Keratinocyte (primary cell): ENCODE measurements at regions not wholly inside any gene's neighbourhood (a gene's known extent, or its start where the extent isn't known, plus 50 kb on each side); places are given as distances from the start of the nearest gene placed in this dataset.

Experiments
- DNase-seq: peaks from one replicate; pipeline ENCODE4 v3.0.0-alpha.2; 2011; ENCODE audit warnings: low read depth, missing footprints, low spot score
- FAIRE-seq: peaks from 2 replicates; lab custom pipeline; 2011; peaks lifted over from hg19 to GRCh38; lab: Jason Lieb, UNC
- H2AFZ ChIP-seq: 2 replicates; pipeline ENCODE4 v1.6.0; 2012; ENCODE audit warnings: low read length, control low read depth, inconsistent platforms; ENCODE audit not compliant: control insufficient read depth
- H3K27ac ChIP-seq: 2 replicates; pipeline ENCODE4 v1.5.1; 2011; ENCODE audit warnings: low read length; ENCODE audit not compliant: control insufficient read depth, insufficient read depth
- H3K27me3 ChIP-seq: 3 replicates; pipeline ENCODE4 v1.6.0; 2011; ENCODE audit warnings: low read length; ENCODE audit not compliant: control insufficient read depth, insufficient read depth; ENCODE audit errors: extremely low read depth
- H3K36me3 ChIP-seq, 2 experiments: 2 replicates in 1 of 2; 3 replicates in 1 of 2; pipeline ENCODE4 v1.5.1; 2011; ENCODE audit warnings: low read length in 2 of 2, mild to moderate bottlenecking in 1 of 2; ENCODE audit not compliant: control insufficient read depth in 2 of 2, insufficient read depth in 2 of 2; ENCODE audit errors: extremely low read depth in 1 of 2
- H3K4me1 ChIP-seq: 3 replicates; pipeline ENCODE4 v1.5.1; 2011; ENCODE audit warnings: low read length; ENCODE audit not compliant: control insufficient read depth, insufficient read depth; ENCODE audit errors: extremely low read depth
- H3K4me2 ChIP-seq: 3 replicates; pipeline ENCODE4 v1.6.0; 2011; ENCODE audit warnings: low read depth, low read length; ENCODE audit not compliant: control insufficient read depth, insufficient read depth; ENCODE audit errors: extremely low read depth
- H3K4me3 ChIP-seq, 3 experiments: fragments of 200-600 bp in 1 of 3; sonication (generic) in 1 of 3; 2 replicates in 2 of 3; 3 replicates in 1 of 3; pipeline ENCODE4 v1.5.1; 2011 to 2016; ENCODE audit warnings: low read length in 3 of 3, mild to moderate bottlenecking in 3 of 3, control low read depth in 2 of 3, inconsistent platforms in 1 of 3, low read depth in 1 of 3, mixed read lengths in 1 of 3, mixed run types in 1 of 3, moderate library complexity in 1 of 3; ENCODE audit not compliant: control insufficient read depth in 2 of 3, insufficient read depth in 2 of 3; ENCODE audit errors: extremely low read depth in 1 of 3
- H3K79me2 ChIP-seq: 2 replicates; pipeline ENCODE4 v1.6.0; 2012; ENCODE audit warnings: low read length; ENCODE audit not compliant: control insufficient read depth, insufficient read depth
- H3K9ac ChIP-seq: 3 replicates; pipeline ENCODE4 v1.6.0; 2011; ENCODE audit warnings: low read length; ENCODE audit not compliant: control insufficient read depth, insufficient read depth; ENCODE audit errors: extremely low read depth
- H3K9me1 ChIP-seq: 3 replicates; pipeline ENCODE4 v1.6.0; 2011; ENCODE audit warnings: low read length; ENCODE audit not compliant: control insufficient read depth, insufficient read depth; ENCODE audit errors: extremely low read depth
- H3K9me3 ChIP-seq: 2 replicates; pipeline ENCODE4 v1.5.1; 2012; ENCODE audit warnings: low read depth, low read length; ENCODE audit not compliant: control insufficient read depth
- H4K20me1 ChIP-seq: 3 replicates; pipeline ENCODE4 v1.6.0; 2011; ENCODE audit warnings: low read length; ENCODE audit not compliant: control insufficient read depth, insufficient read depth; ENCODE audit errors: extremely low read depth
- EZH2 ChIP-seq: IDR thresholded peaks from one replicate; pipeline ENCODE4 v1.6.1; 2012; ENCODE audit warnings: inconsistent platforms, mild to moderate bottlenecking, low read length, moderate library complexity
- dilution Hi-C: fragments of 300-500 bp; cut with MboI; formaldehyde crosslinking; loops from one replicate; pipeline ENCODE4 v1.7.0; 2020; ENCODE audit warnings: low sequenced_read_pairs; ENCODE audit not compliant: extremely low pct_ligation_motif_present
- TF ChIP-seq, protein P1 (sequence below), 3 experiments: IDR thresholded peaks in 1 of 3; conservative IDR thresholded peaks in 1 of 3; optimal IDR thresholded peaks in 1 of 3; 2 replicates in 2 of 3; 3 replicates in 1 of 3; pipeline versions ENCODE3 to v1.5.1; 2011; ENCODE audit warnings: low read length in 3 of 3, mild to moderate bottlenecking in 3 of 3, moderate library complexity in 2 of 3, control low read depth in 1 of 3, inconsistent platforms in 1 of 3; ENCODE audit not compliant: insufficient read depth in 2 of 3; ENCODE audit errors: extremely low read depth in 1 of 3

DNA sequence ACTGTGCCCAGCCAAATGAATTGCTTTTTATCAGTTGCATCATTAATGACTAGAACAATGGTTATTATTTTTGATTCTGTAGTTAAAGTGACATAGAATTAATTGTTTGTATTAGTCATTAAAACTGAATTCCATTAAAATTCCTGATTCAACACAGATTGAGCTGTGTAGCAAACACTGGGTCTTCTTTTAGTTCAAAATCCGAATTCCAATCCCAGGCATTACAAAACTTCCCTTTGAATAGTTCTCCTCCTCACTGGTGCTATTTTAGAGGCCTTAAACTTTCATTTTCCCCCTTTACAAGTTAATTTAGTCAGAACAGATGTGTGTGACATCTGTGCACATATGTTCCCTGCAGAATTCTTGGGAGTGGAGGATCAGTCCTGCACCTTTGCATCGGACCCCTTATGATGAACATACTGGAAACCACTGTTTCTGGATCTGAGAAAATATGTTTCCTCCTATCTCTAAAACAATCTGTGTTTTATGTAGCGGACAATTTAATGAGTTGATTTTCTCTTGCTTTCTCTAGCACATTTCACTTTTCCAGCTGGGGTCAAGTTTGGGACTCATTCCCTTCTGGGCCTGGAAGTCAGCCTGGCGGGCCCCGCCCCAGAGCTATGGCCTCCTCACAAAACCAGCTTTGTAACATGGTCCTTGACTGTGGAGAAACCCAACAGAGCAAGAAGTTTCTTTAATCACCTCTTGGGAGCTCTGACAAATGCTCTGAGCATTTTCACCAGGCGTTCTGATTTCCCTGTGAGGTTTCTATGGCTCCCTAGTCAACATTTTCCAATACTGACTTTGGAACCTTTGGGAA lies 87.9 kb upstream of the MAMDC2 start:
- Histone ChIP-seq H3K4me2 (no peak overlapping the region), H4K20me1 (no peaks in the 10 kb centered on the region), H3K36me3 (no peaks in the 10 kb centered on the region), H3K27me3 (no peaks in the 10 kb centered on the region), H3K9ac (no peak overlapping the region), H3K9me1 (no peaks in the 10 kb centered on the region), H3K4me1 (no peaks in the 10 kb centered on the region), H2AFZ (no peak overlapping the region), H3K4me3 (no peak overlapping the region), H3K9me3 (no peaks in the 10 kb centered on the region), H3K79me2 (no peaks in the 10 kb centered on the region), H3K27ac (no peak overlapping the region)
- TF ChIP-seq, protein P1, sequence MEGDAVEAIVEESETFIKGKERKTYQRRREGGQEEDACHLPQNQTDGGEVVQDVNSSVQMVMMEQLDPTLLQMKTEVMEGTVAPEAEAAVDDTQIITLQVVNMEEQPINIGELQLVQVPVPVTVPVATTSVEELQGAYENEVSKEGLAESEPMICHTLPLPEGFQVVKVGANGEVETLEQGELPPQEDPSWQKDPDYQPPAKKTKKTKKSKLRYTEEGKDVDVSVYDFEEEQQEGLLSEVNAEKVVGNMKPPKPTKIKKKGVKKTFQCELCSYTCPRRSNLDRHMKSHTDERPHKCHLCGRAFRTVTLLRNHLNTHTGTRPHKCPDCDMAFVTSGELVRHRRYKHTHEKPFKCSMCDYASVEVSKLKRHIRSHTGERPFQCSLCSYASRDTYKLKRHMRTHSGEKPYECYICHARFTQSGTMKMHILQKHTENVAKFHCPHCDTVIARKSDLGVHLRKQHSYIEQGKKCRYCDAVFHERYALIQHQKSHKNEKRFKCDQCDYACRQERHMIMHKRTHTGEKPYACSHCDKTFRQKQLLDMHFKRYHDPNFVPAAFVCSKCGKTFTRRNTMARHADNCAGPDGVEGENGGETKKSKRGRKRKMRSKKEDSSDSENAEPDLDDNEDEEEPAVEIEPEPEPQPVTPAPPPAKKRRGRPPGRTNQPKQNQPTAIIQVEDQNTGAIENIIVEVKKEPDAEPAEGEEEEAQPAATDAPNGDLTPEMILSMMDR (optimal IDR thresholded peaks at IDR 0.05 in 1 of 3, IDR thresholded peaks at IDR 0.05 in 1 of 3, conservative IDR thresholded peaks at IDR 0.05 in 1 of 3; ENCODE audit: extremely low read depth in 1 of 3, insufficient read depth in 2 of 3, low read length in 3 of 3): no peak
- TF ChIP-seq EZH2: no peak
- FAIRE-seq (peak; percentile 20), DNase-seq (no peak)
- dilution Hi-C loops: loop anchor here (25.0 kb wide), 1 partner anchor 157 kb away; no protein-coding TSS in a partner anchor

DNA sequence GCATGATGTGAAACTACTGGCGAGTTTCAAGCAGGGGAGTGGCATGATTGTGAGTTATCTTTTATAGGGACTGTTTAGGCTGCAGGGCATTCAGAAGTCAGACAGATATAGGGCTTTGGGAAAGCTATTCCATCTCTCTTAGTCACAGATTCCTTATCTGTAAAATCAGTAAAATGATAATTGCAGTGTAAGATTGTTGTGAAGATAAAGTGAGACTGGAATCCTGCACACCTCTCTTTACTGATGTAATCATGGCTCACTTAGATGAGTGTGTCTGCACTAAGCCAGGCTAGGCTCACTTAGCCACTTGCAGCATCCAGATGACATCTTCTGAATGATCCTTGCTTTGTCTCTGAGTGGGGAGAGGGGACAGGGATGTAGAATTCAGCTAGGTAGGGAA lies 81.8 kb upstream of the MAMDC2 start:
- DNase-seq (no peak), FAIRE-seq (peak; percentile 95)
- peak overlapping the region; percentile 26 for H3K4me2 ChIP-seq
- H3K9ac ChIP-seq: no peak overlapping the region
- H3K79me2 ChIP-seq: no peaks in the 10 kb centered on the region
- no peak overlapping the region for H3K4me3 ChIP-seq
- no peaks in the 10 kb centered on the region for H3K36me3 ChIP-seq
- H4K20me1 ChIP-seq: no peaks in the 10 kb centered on the region
- no peaks in the 10 kb centered on the region for H3K9me1 ChIP-seq
- dilution Hi-C loops: loop anchor here (25.0 kb wide), 1 partner anchor 150 kb away; no protein-coding TSS in a partner anchor
- H2AFZ ChIP-seq: no peak overlapping the region
- peaks cover 14% of the 10 kb centered on the region for H3K4me1 ChIP-seq
- TF ChIP-seq, protein P1 (optimal IDR thresholded peaks at IDR 0.05 in 1 of 3, IDR thresholded peaks at IDR 0.05 in 1 of 3, conservative IDR thresholded peaks at IDR 0.05 in 1 of 3; ENCODE audit: extremely low read depth in 1 of 3, insufficient read depth in 2 of 3, low read length in 3 of 3): no peak
- TF ChIP-seq EZH2: no peak
- no peaks in the 10 kb centered on the region for H3K27me3 ChIP-seq
- H3K27ac ChIP-seq: no peak overlapping the region
- no peaks in the 10 kb centered on the region for H3K9me3 ChIP-seq
